H1 (cell line): ENCODE measurements at regions not wholly inside any gene's neighbourhood (a gene's known extent, or its start where the extent isn't known, plus 50 kb on each side); places are given as distances from the start of the nearest gene placed in this dataset.

ENCODE experiments used
- CTCF ChIA-PET: fragments of 300-600 bp; sonication (Branson Sonifier 250); formaldehyde crosslinking; loops from one replicate; lab custom pipeline; 2021; ENCODE audit not compliant: partially characterized antibody; lab: Charles Lee
- POLR2A ChIA-PET: fragments of 300-600 bp; sonication (Branson Sonifier 250); formaldehyde crosslinking; loops from one replicate; lab custom pipeline; 2021; ENCODE audit warnings: inconsistent platforms; ENCODE audit not compliant: partially characterized antibody; lab: Charles Lee
- DNase-seq, 2 experiments: peaks; one replicate each; pipeline versions ENCODE4 v3.0.0 to v3.0.0-alpha.2; 2010 to 2022; ENCODE audit warnings: low spot score in 2 of 2, low read depth in 1 of 2, mixed read lengths in 1 of 2
- FAIRE-seq: peaks from 2 replicates; lab custom pipeline; 2011; peaks lifted over from hg19 to GRCh38; lab: Jason Lieb, UNC
- H2AFZ ChIP-seq: 2 replicates; pipeline ENCODE4 v1.8.1; 2012; ENCODE audit warnings: low read length, inconsistent platforms
- H2AK5ac ChIP-seq: 2 replicates; pipeline ENCODE4 v1.6.1; 2013; ENCODE audit warnings: low read depth, low read length
- H2BK120ac ChIP-seq: replicated peaks from 2 replicates; pipeline ENCODE3; 2013; ENCODE audit warnings: low read depth, low read length, inconsistent platforms
- H2BK12ac ChIP-seq: 2 replicates; pipeline ENCODE4 v1.6.1; 2013; ENCODE audit warnings: low read depth, low read length
- H2BK15ac ChIP-seq: 2 replicates; pipeline ENCODE4 v1.6.1; 2013; ENCODE audit warnings: low read length
- H2BK20ac ChIP-seq: 2 replicates; pipeline ENCODE4 v1.6.1; 2013; ENCODE audit warnings: low read length
- H2BK5ac ChIP-seq: 2 replicates; pipeline ENCODE4 v1.6.1; 2013; ENCODE audit warnings: low read depth, low read length
- H3K14ac ChIP-seq: 2 replicates; pipeline ENCODE4 v1.6.1; 2013; ENCODE audit warnings: inconsistent platforms; ENCODE audit not compliant: insufficient read length
- H3K18ac ChIP-seq: 2 replicates; pipeline ENCODE4 v1.6.1; 2013; ENCODE audit warnings: low read length; ENCODE audit errors: extremely low read depth
- H3K23ac ChIP-seq: 2 replicates; pipeline ENCODE4 v1.6.1; 2013; ENCODE audit warnings: inconsistent platforms; ENCODE audit not compliant: insufficient read length
- H3K23me2 ChIP-seq: 2 replicates; pipeline ENCODE4 v1.6.1; 2013; ENCODE audit warnings: low read depth, low read length
- H3K27ac ChIP-seq: 2 replicates; pipeline ENCODE4 v1.6.1; 2011; ENCODE audit warnings: low read depth, low read length, inconsistent platforms
- H3K27me3 ChIP-seq, 4 experiments: replicated peaks in 1 of 4; 1 replicate in 1 of 4; 2 replicates in 3 of 4; pipeline versions ENCODE4 v1.6.1 to v1.8.1; 2011 to 2013; ENCODE audit warnings: low read length in 3 of 4, mild to moderate bottlenecking in 3 of 4, inconsistent platforms in 2 of 4, mixed read lengths in 2 of 4, moderate library complexity in 1 of 4; ENCODE audit not compliant: control insufficient read depth in 3 of 4, insufficient read depth in 3 of 4; ENCODE audit errors: extremely low read depth in 1 of 4
- H3K36me3 ChIP-seq, 4 experiments: 2 replicates each; pipeline versions ENCODE4 v1.6.1 to v1.8.1; 2011 to 2013; ENCODE audit warnings: mild to moderate bottlenecking in 4 of 4, low read length in 3 of 4, moderate library complexity in 2 of 4, control low read depth in 1 of 4, inconsistent platforms in 1 of 4; ENCODE audit not compliant: insufficient read depth in 4 of 4, control insufficient read depth in 2 of 4
- H3K4ac ChIP-seq: replicated peaks from 2 replicates; pipeline ENCODE3; 2013; ENCODE audit warnings: low read length, low read depth, mixed read lengths, inconsistent platforms; ENCODE audit not compliant: insufficient read length
- H3K4me1 ChIP-seq, 4 experiments: replicated peaks in 1 of 4; 1 replicate in 1 of 4; 2 replicates in 3 of 4; pipeline versions ENCODE4 v1.6.1 to v1.8.1; 2011 to 2013; ENCODE audit warnings: low read length in 3 of 4, inconsistent platforms in 2 of 4, mixed read lengths in 1 of 4; ENCODE audit not compliant: insufficient read depth in 4 of 4, control insufficient read depth in 3 of 4
- H3K4me2 ChIP-seq, 2 experiments: 2 replicates each; pipeline versions ENCODE4 v1.6.1 to v1.8.1; 2011 to 2013; ENCODE audit warnings: low read depth in 2 of 2, low read length in 2 of 2, control low read depth in 1 of 2, inconsistent platforms in 1 of 2, mild to moderate bottlenecking in 1 of 2; ENCODE audit not compliant: insufficient read depth in 1 of 2
- H3K4me3 ChIP-seq, 4 experiments: fragments of 200-600, 300-600 bp in 1 of 4; sonication (generic), shearing (Covaris generic), sonication (Bioruptor Twin) in 1 of 4; 2 replicates each; pipeline versions ENCODE4 v1.5.1 to v1.8.1; 2011 to 2016; ENCODE audit warnings: low read length in 4 of 4, low read depth in 3 of 4, control low read depth in 2 of 4, inconsistent platforms in 2 of 4, mild to moderate bottlenecking in 2 of 4, mixed read lengths in 1 of 4, moderate library complexity in 1 of 4; ENCODE audit not compliant: insufficient read depth in 2 of 4; ENCODE audit errors: extremely low read depth in 1 of 4
- H3K56ac ChIP-seq: replicated peaks from 2 replicates; pipeline ENCODE3; 2013; ENCODE audit warnings: low read depth, mild to moderate bottlenecking, mixed read lengths, low read length, inconsistent platforms; ENCODE audit not compliant: insufficient read length
- H3K79me1 ChIP-seq: 2 replicates; pipeline ENCODE4 v1.6.1; 2013; ENCODE audit warnings: low read depth, low read length, control low read depth
- H3K79me2 ChIP-seq, 2 experiments: 2 replicates each; pipeline versions ENCODE4 v1.6.1 to v1.8.1; 2012 to 2013; ENCODE audit warnings: low read length in 2 of 2, mild to moderate bottlenecking in 2 of 2, inconsistent platforms in 1 of 2; ENCODE audit not compliant: insufficient read depth in 2 of 2, control insufficient read depth in 1 of 2
- H3K9ac ChIP-seq, 4 experiments: replicated peaks in 1 of 4; 1 replicate in 1 of 4; 2 replicates in 3 of 4; pipeline versions ENCODE4 v1.6.1 to v1.8.1; 2011 to 2013; ENCODE audit warnings: low read depth in 3 of 4, low read length in 3 of 4, control low read depth in 2 of 4, mild to moderate bottlenecking in 2 of 4, moderate library complexity in 2 of 4, inconsistent platforms in 1 of 4; ENCODE audit errors: extremely low read depth in 1 of 4
- H3K9me3 ChIP-seq, 2 experiments: 2 replicates each; pipeline versions ENCODE4 v1.6.1 to v1.8.1; 2012 to 2013; ENCODE audit warnings: mild to moderate bottlenecking in 2 of 2, moderate library complexity in 2 of 2, control low read depth in 1 of 2, inconsistent platforms in 1 of 2, low read depth in 1 of 2, low read length in 1 of 2, mixed read lengths in 1 of 2; ENCODE audit not compliant: insufficient read depth in 2 of 2
- H4K20me1 ChIP-seq, 2 experiments: replicated peaks in 1 of 2; 2 replicates each; pipeline versions ENCODE3 to v1.8.1; 2011 to 2013; ENCODE audit warnings: inconsistent platforms in 2 of 2, low read length in 2 of 2, mild to moderate bottlenecking in 1 of 2; ENCODE audit not compliant: insufficient read depth in 2 of 2, control insufficient read depth in 1 of 2
- H4K5ac ChIP-seq: 2 replicates; pipeline ENCODE4 v1.6.1; 2013; ENCODE audit warnings: low read length, low read depth, mixed read lengths, inconsistent platforms; ENCODE audit not compliant: insufficient read length
- H4K8ac ChIP-seq: 2 replicates; pipeline ENCODE4 v1.8.0; 2013; ENCODE audit warnings: mild to moderate bottlenecking, moderate library complexity, low read length, inconsistent platforms; ENCODE audit not compliant: insufficient read depth; ENCODE audit errors: extremely low read depth
- H4K91ac ChIP-seq: replicated peaks from 2 replicates; pipeline ENCODE3; 2013; ENCODE audit warnings: low read length, mixed read lengths, inconsistent platforms; ENCODE audit not compliant: insufficient read length
- BCL11A ChIP-seq, 2 experiments: IDR thresholded peaks; one replicate each; pipeline ENCODE4 v1.6.1; 2011; ENCODE audit warnings: low read depth in 2 of 2, low read length in 2 of 2, mild to moderate bottlenecking in 2 of 2
- CREB1 ChIP-seq: IDR thresholded peaks from 2 replicates; pipeline ENCODE4 v1.6.1; 2012; ENCODE audit warnings: inconsistent platforms
- HDAC2 ChIP-seq, 2 experiments: fragments of 300-600 bp in 1 of 2; sonication (generic) in 1 of 2; IDR thresholded peaks; 2 replicates each; pipeline ENCODE4 v1.6.1; 2011 to 2012; ENCODE audit warnings: low read depth in 2 of 2, low read length in 2 of 2, mild to moderate bottlenecking in 2 of 2, moderate library complexity in 2 of 2, borderline replicate concordance in 1 of 2, inconsistent platforms in 1 of 2
- PHF8 ChIP-seq: fragments of 200-600 bp; sonication (generic); conservative IDR thresholded peaks from 2 replicates; pipeline ENCODE4 v1.7.1; 2012; ENCODE audit warnings: low read depth, mild to moderate bottlenecking, inconsistent platforms, low read length, moderate library complexity
- RFX5 ChIP-seq: IDR thresholded peaks from 2 replicates; pipeline ENCODE4 v1.6.1; 2011; ENCODE audit warnings: low read depth, low read length, improper control_type of control experiment, borderline replicate concordance
- SAP30 ChIP-seq: fragments of 300-600 bp; sonication (generic); IDR thresholded peaks from 2 replicates; pipeline ENCODE4 v1.7.1; 2012; ENCODE audit warnings: low read length, moderate library complexity, mild to moderate bottlenecking, inconsistent platforms; ENCODE audit not compliant: insufficient read depth, insufficient replicate concordance
- SP4 ChIP-seq: IDR thresholded peaks from 2 replicates; pipeline ENCODE4 v1.6.1; 2012; ENCODE audit warnings: low read length, inconsistent platforms
- SRF ChIP-seq: IDR thresholded peaks from 2 replicates; pipeline ENCODE4 v1.6.1; 2011; ENCODE audit warnings: mild to moderate bottlenecking, low read depth, low read length, moderate library complexity
- WGBS, 2 experiments: shearing (Covaris generic) in 1 of 2; methylation state at CpG; one replicate each; pipeline versions ENCODE4 v1.1.6 to v1.1.7; 2013 to 2015; ENCODE audit warnings: low lambda C conversion rate in 2 of 2, mixed read lengths in 2 of 2, inconsistent platforms in 1 of 2, low coverage in 1 of 2, missing lambda C conversion rate in 1 of 2; ENCODE audit not compliant: insufficient replicate concordance in 2 of 2, insufficient coverage in 1 of 2, insufficient read length in 1 of 2; ENCODE audit errors: extremely low coverage in 1 of 2, missing lambda C conversion rate in 1 of 2; 5-methylcytosine and 5-hydroxymethylcytosine counted together
- TF ChIP-seq, protein P1 (sequence below): IDR thresholded peaks from 2 replicates; pipeline ENCODE4 v1.6.1; 2011; ENCODE audit warnings: low read length, improper control_type of control experiment
- TF ChIP-seq, protein P2 (sequence below): IDR thresholded peaks from 2 replicates; pipeline ENCODE4 v1.6.1; 2012; ENCODE audit warnings: inconsistent platforms
- TF ChIP-seq, protein P3 (sequence below): IDR thresholded peaks from 2 replicates; pipeline ENCODE4 v1.6.1; 2012; ENCODE audit warnings: low read length, inconsistent platforms

DNA sequence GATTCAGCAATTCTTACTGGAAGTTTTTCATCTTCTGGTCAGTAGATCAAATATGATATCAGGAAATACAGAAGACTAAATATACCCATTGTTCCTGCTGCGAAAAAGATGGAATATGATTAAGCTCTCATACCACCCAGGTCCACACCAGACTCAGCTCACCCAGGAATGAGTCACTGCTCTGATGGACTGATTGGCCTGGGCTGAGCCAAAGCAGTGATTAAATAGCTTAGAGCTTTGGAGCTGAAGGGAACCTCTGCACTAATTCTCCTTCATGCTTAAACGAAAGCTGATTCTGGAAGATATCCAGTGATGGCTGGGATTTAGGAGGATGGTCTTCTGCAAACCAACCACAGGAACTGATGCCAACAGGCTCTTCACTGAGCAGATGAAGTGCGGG is 62.0 kb upstream of the SYT1 start:
- Histone ChIP-seq H3K4ac (no peak overlapping the region), H3K9me3 (no peaks in the 10 kb centered on the region), H3K79me2 (no peaks in the 10 kb centered on the region), H3K23me2 (no peaks in the 10 kb centered on the region), H3K23ac (no peak overlapping the region), H4K5ac (no peak overlapping the region), H4K20me1 (no peaks in the 10 kb centered on the region), H3K4me3 (no peak overlapping the region), H3K56ac (no peak overlapping the region), H2AK5ac (no peak overlapping the region), H2BK5ac (no peak overlapping the region), H4K91ac (no peak overlapping the region), H2AFZ (no peak overlapping the region), H3K79me1 (no peaks in the 10 kb centered on the region), H4K8ac (no peak overlapping the region), H3K18ac (no peak overlapping the region), H3K27ac (no peak overlapping the region), H2BK20ac (no peak overlapping the region), H3K14ac (no peak overlapping the region), H2BK15ac (no peak overlapping the region), H3K4me1 (no peaks in the 10 kb centered on the region), H3K36me3 (no peaks in the 10 kb centered on the region), H3K9ac (no peak overlapping the region), H2BK120ac (no peak overlapping the region), H2BK12ac (no peak overlapping the region), H3K4me2 (no peak overlapping the region), H3K27me3 (peaks cover 0 to 1% (median 0%) of the 10 kb centered on the region in 4 experiments; a peak in 1 of 7 replicates)
- POLR2A ChIA-PET, result no interaction called here
- FAIRE-seq (no peak), DNase-seq (no peak)
- WGBS, 2 experiments, result 96% methylated on average over 3 of the region's 3 CpGs; no CpG with 5 or more reads in 1 of the 2 experiments
- CTCF ChIA-PET, result interaction anchor here (0.7 kb wide), 1 partner anchor 187 kb away, joined by 4 read pairs; no protein-coding TSS in a partner anchor
- no peak for TF ChIP-seq HDAC2 (IDR thresholded peaks at IDR 0.05; ENCODE audit: borderline replicate concordance in 1 of 2, low read depth in 2 of 2, low read length in 2 of 2)
- TF ChIP-seq, protein P1, sequence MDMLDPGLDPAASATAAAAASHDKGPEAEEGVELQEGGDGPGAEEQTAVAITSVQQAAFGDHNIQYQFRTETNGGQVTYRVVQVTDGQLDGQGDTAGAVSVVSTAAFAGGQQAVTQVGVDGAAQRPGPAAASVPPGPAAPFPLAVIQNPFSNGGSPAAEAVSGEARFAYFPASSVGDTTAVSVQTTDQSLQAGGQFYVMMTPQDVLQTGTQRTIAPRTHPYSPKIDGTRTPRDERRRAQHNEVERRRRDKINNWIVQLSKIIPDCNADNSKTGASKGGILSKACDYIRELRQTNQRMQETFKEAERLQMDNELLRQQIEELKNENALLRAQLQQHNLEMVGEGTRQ, result no peak
- TF ChIP-seq, protein P2, sequence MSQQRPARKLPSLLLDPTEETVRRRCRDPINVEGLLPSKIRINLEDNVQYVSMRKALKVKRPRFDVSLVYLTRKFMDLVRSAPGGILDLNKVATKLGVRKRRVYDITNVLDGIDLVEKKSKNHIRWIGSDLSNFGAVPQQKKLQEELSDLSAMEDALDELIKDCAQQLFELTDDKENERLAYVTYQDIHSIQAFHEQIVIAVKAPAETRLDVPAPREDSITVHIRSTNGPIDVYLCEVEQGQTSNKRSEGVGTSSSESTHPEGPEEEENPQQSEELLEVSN, result no peak
- no peak for TF ChIP-seq SP4
- no peak for TF ChIP-seq SAP30
- TF ChIP-seq PHF8, result no peak
- no peak for TF ChIP-seq SRF
- TF ChIP-seq, protein P3, sequence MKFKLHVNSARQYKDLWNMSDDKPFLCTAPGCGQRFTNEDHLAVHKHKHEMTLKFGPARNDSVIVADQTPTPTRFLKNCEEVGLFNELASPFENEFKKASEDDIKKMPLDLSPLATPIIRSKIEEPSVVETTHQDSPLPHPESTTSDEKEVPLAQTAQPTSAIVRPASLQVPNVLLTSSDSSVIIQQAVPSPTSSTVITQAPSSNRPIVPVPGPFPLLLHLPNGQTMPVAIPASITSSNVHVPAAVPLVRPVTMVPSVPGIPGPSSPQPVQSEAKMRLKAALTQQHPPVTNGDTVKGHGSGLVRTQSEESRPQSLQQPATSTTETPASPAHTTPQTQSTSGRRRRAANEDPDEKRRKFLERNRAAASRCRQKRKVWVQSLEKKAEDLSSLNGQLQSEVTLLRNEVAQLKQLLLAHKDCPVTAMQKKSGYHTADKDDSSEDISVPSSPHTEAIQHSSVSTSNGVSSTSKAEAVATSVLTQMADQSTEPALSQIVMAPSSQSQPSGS, result no peak
- TF ChIP-seq CREB1, result no peak
- TF ChIP-seq BCL11A (IDR thresholded peaks at IDR 0.05; ENCODE audit: low read depth in 2 of 2, low read length in 2 of 2), result no peak
- no peak for TF ChIP-seq RFX5
